SK-N-SH treated with all-trans-retinoic acid at 6 μM for 48 hours (cell line): ENCODE measurements at regions not wholly inside any gene's neighbourhood (a gene's known extent, or its start where the extent isn't known, plus 50 kb on each side); places are given as distances from the start of the nearest gene placed in this dataset.

Experiments
- ATAC-seq: fragments of 200-7000 bp; cut with Tn5 transposase; 3 replicates; pipeline ENCODE4 v1.9.1; 2020; ENCODE audit warnings: mild to moderate bottlenecking, moderate library complexity
- ARNTL ChIP-seq: fragments of 450-650 bp; formaldehyde crosslinking; IDR thresholded peaks from 2 replicates; pipeline ENCODE4 v1.5.0; 2020; ENCODE audit warnings: low read depth, mild to moderate bottlenecking, moderate library complexity, borderline replicate concordance
- BACH2 ChIP-seq: fragments of 250-450 bp; sonication (Bioruptor Pico); IDR thresholded peaks from 2 replicates; pipeline ENCODE4 v1.9.0; 2021; ENCODE audit warnings: mild to moderate bottlenecking, borderline replicate concordance
- CSDC2 ChIP-seq: fragments of 250-450 bp; sonication (Bioruptor Pico); IDR thresholded peaks from 2 replicates; pipeline ENCODE4 v1.5.0; 2020; ENCODE audit warnings: mild to moderate bottlenecking, moderate library complexity
- ESRRG ChIP-seq: fragments of 250-450 bp; sonication (Bioruptor Pico); IDR thresholded peaks from 2 replicates; pipeline ENCODE4 v1.6.1; 2021; ENCODE audit warnings: mild to moderate bottlenecking
- GLIS3 ChIP-seq: fragments of 250-450 bp; sonication (Bioruptor Pico); IDR thresholded peaks from 2 replicates; pipeline ENCODE4 v1.5.0; 2020; ENCODE audit warnings: mild to moderate bottlenecking, moderate library complexity
- OSR1 ChIP-seq: fragments of 250-450 bp; sonication (Bioruptor Pico); IDR thresholded peaks from 2 replicates; pipeline ENCODE4 v1.8.0; 2022; ENCODE audit warnings: moderate library complexity, mild to moderate bottlenecking, inconsistent platforms
- PPARA ChIP-seq: fragments of 250-450 bp; sonication (Bioruptor Pico); IDR thresholded peaks from 2 replicates; pipeline ENCODE4 v1.5.0; 2020; ENCODE audit warnings: mild to moderate bottlenecking, borderline replicate concordance
- RARB ChIP-seq: fragments of 250-450 bp; sonication (Bioruptor Pico); IDR thresholded peaks from 2 replicates; pipeline ENCODE4 v1.8.0; 2021; ENCODE audit warnings: mild to moderate bottlenecking, moderate library complexity
- SNAI2 ChIP-seq: fragments of 250-450 bp; sonication (Bioruptor Pico); IDR thresholded peaks from 2 replicates; pipeline ENCODE4 v1.5.0; 2020; ENCODE audit warnings: mild to moderate bottlenecking, moderate library complexity
- TCF4 ChIP-seq: fragments of 250-450 bp; sonication (Bioruptor Pico); IDR thresholded peaks from 2 replicates; pipeline ENCODE4 v1.8.0; 2021; ENCODE audit warnings: mild to moderate bottlenecking, moderate library complexity, borderline replicate concordance
- TOX ChIP-seq: fragments of 250-450 bp; sonication (Bioruptor Pico); IDR thresholded peaks from 2 replicates; pipeline ENCODE4 v1.8.0; 2021; ENCODE audit warnings: mild to moderate bottlenecking, moderate library complexity, borderline replicate concordance
- ZC3H10 ChIP-seq: fragments of 250-450 bp; sonication (Bioruptor Pico); IDR thresholded peaks from 2 replicates; pipeline ENCODE4 v1.5.1; 2021; ENCODE audit warnings: mild to moderate bottlenecking, moderate library complexity
- ZFP30 ChIP-seq: fragments of 450-650 bp; formaldehyde crosslinking; IDR thresholded peaks from 2 replicates; pipeline ENCODE4 v1.5.0; 2022; ENCODE audit warnings: mild to moderate bottlenecking, moderate library complexity
- ZNF565 ChIP-seq: fragments of 450-650 bp; formaldehyde crosslinking; conservative IDR thresholded peaks from 2 replicates; pipeline ENCODE4 v1.5.0; 2020; ENCODE audit warnings: low read depth, mild to moderate bottlenecking, moderate library complexity
- ZNF70 ChIP-seq: fragments of 450-650 bp; formaldehyde crosslinking; IDR thresholded peaks from 2 replicates; pipeline ENCODE4 v1.5.0; 2020; ENCODE audit warnings: mild to moderate bottlenecking, moderate library complexity
- ZNF8 ChIP-seq: fragments of 450-650 bp; formaldehyde crosslinking; IDR thresholded peaks from 2 replicates; pipeline ENCODE4 v1.5.0; 2020; ENCODE audit warnings: mild to moderate bottlenecking, moderate library complexity
- TF ChIP-seq, protein P1 (sequence below): fragments of 250-450 bp; sonication (Bioruptor Pico); IDR thresholded peaks from 2 replicates; pipeline ENCODE4 v1.8.0; 2021; ENCODE audit warnings: low read depth, mild to moderate bottlenecking, moderate library complexity, borderline replicate concordance
- TF ChIP-seq, protein P2 (sequence below): fragments of 250-450 bp; sonication (Bioruptor Pico); IDR thresholded peaks from 2 replicates; pipeline ENCODE4 v1.8.0; 2020; ENCODE audit warnings: mild to moderate bottlenecking, moderate library complexity, borderline replicate concordance
- TF ChIP-seq, protein P3 (sequence below): fragments of 250-450 bp; sonication (Bioruptor Pico); IDR thresholded peaks from 2 replicates; pipeline ENCODE4 v1.5.0; 2020; ENCODE audit warnings: mild to moderate bottlenecking, moderate library complexity
- TF ChIP-seq, protein P4 (sequence below): fragments of 250-450 bp; sonication (Bioruptor Pico); IDR thresholded peaks from 2 replicates; pipeline ENCODE4 v1.5.1; 2020; ENCODE audit warnings: low read depth, mild to moderate bottlenecking, moderate library complexity
- TF ChIP-seq, protein P5 (sequence below): fragments of 250-450 bp; sonication (Bioruptor Pico); IDR thresholded peaks from 2 replicates; pipeline ENCODE4 v1.5.1; 2021; ENCODE audit warnings: mild to moderate bottlenecking, moderate library complexity

DNA sequence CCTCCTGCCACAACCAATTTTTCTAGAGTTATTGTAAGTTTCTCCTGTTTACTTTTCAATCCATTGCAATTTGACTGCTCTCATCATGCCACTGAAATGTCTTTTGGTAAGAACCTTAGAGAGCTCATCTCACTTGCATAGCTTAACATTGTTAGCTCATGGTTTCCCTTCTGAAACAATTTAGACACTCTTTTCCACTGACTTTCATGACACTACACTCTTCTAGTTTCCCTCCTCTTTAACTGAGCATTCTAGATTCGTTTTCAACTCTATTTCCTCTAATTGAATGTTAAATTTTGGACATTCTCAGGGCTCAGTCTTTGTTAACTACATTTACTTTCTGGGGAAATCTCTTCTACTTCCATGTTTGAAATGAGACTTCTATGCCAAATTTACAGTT is 369.1 kb downstream of the JRKL start (continued):
- TF ChIP-seq, protein P1, sequence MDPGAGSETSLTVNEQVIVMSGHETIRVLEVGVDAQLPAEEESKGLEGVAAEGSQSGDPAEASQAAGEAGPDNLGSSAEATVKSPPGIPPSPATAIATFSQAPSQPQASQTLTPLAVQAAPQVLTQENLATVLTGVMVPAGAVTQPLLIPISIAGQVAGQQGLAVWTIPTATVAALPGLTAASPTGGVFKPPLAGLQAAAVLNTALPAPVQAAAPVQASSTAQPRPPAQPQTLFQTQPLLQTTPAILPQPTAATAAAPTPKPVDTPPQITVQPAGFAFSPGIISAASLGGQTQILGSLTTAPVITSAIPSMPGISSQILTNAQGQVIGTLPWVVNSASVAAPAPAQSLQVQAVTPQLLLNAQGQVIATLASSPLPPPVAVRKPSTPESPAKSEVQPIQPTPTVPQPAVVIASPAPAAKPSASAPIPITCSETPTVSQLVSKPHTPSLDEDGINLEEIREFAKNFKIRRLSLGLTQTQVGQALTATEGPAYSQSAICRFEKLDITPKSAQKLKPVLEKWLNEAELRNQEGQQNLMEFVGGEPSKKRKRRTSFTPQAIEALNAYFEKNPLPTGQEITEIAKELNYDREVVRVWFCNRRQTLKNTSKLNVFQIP, result no peak
- TF ChIP-seq, protein P2, sequence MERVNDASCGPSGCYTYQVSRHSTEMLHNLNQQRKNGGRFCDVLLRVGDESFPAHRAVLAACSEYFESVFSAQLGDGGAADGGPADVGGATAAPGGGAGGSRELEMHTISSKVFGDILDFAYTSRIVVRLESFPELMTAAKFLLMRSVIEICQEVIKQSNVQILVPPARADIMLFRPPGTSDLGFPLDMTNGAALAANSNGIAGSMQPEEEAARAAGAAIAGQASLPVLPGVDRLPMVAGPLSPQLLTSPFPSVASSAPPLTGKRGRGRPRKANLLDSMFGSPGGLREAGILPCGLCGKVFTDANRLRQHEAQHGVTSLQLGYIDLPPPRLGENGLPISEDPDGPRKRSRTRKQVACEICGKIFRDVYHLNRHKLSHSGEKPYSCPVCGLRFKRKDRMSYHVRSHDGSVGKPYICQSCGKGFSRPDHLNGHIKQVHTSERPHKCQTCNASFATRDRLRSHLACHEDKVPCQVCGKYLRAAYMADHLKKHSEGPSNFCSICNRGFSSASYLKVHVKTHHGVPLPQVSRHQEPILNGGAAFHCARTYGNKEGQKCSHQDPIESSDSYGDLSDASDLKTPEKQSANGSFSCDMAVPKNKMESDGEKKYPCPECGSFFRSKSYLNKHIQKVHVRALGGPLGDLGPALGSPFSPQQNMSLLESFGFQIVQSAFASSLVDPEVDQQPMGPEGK (CRISPR knock-in tag), result no peak
- TF ChIP-seq ARNTL (CRISPR knock-in tag), result no peak
- no peak for TF ChIP-seq PPARA (CRISPR knock-in tag)
- no peak for TF ChIP-seq TCF4
- TF ChIP-seq RARB (CRISPR knock-in tag), result no peak
- no peak for TF ChIP-seq ZNF8 (CRISPR knock-in tag)
- TF ChIP-seq BACH2, result no peak
- TF ChIP-seq OSR1 (CRISPR knock-in tag), result no peak
- TF ChIP-seq ZNF565 (CRISPR knock-in tag), result no peak
- no peak for TF ChIP-seq ZNF70 (CRISPR knock-in tag)
- no peak for TF ChIP-seq ZFP30 (CRISPR knock-in tag)

DNA sequence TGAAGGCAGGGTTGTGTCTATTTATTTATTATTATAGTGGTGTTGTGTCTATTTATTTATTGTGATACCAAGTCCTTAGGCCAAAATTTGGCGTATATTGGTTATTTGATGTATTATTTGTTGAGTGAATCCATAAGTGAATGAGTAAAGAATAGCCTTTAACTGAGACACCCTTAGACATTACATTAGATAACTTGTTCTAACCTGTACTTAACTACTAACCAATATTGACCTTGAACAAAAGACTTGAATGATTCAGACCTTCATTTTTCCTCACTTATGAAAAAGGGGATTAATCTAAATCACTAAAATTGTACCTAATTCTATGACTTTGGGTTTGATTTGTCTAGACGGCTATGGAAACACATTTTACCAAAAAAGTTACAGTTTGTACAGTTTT is 370.5 kb downstream of the JRKL start:
- TF ChIP-seq BACH2 (no peak), OSR1 (CRISPR knock-in tag) (no peak), RARB (CRISPR knock-in tag) (no peak), GLIS3 (CRISPR knock-in tag) (no peak), ESRRG (CRISPR knock-in tag) (no peak), ZNF70 (CRISPR knock-in tag) (no peak), ARNTL (CRISPR knock-in tag) (no peak), ZC3H10 (CRISPR knock-in tag) (no peak), SNAI2 (CRISPR knock-in tag) (no peak), CSDC2 (CRISPR knock-in tag) (no peak), TOX (CRISPR knock-in tag) (no peak), ZNF565 (CRISPR knock-in tag) (no peak), TCF4 (no peak)
- TF ChIP-seq, protein P1, result no peak
- TF ChIP-seq, protein P3, sequence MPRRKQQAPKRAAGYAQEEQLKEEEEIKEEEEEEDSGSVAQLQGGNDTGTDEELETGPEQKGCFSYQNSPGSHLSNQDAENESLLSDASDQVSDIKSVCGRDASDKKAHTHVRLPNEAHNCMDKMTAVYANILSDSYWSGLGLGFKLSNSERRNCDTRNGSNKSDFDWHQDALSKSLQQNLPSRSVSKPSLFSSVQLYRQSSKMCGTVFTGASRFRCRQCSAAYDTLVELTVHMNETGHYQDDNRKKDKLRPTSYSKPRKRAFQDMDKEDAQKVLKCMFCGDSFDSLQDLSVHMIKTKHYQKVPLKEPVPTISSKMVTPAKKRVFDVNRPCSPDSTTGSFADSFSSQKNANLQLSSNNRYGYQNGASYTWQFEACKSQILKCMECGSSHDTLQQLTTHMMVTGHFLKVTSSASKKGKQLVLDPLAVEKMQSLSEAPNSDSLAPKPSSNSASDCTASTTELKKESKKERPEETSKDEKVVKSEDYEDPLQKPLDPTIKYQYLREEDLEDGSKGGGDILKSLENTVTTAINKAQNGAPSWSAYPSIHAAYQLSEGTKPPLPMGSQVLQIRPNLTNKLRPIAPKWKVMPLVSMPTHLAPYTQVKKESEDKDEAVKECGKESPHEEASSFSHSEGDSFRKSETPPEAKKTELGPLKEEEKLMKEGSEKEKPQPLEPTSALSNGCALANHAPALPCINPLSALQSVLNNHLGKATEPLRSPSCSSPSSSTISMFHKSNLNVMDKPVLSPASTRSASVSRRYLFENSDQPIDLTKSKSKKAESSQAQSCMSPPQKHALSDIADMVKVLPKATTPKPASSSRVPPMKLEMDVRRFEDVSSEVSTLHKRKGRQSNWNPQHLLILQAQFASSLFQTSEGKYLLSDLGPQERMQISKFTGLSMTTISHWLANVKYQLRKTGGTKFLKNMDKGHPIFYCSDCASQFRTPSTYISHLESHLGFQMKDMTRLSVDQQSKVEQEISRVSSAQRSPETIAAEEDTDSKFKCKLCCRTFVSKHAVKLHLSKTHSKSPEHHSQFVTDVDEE (CRISPR knock-in tag), result no peak
- TF ChIP-seq, protein P4, sequence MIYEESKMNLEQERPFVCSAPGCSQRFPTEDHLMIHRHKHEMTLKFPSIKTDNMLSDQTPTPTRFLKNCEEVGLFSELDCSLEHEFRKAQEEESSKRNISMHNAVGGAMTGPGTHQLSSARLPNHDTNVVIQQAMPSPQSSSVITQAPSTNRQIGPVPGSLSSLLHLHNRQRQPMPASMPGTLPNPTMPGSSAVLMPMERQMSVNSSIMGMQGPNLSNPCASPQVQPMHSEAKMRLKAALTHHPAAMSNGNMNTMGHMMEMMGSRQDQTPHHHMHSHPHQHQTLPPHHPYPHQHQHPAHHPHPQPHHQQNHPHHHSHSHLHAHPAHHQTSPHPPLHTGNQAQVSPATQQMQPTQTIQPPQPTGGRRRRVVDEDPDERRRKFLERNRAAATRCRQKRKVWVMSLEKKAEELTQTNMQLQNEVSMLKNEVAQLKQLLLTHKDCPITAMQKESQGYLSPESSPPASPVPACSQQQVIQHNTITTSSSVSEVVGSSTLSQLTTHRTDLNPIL (CRISPR knock-in tag), result no peak
- TF ChIP-seq, protein P5, sequence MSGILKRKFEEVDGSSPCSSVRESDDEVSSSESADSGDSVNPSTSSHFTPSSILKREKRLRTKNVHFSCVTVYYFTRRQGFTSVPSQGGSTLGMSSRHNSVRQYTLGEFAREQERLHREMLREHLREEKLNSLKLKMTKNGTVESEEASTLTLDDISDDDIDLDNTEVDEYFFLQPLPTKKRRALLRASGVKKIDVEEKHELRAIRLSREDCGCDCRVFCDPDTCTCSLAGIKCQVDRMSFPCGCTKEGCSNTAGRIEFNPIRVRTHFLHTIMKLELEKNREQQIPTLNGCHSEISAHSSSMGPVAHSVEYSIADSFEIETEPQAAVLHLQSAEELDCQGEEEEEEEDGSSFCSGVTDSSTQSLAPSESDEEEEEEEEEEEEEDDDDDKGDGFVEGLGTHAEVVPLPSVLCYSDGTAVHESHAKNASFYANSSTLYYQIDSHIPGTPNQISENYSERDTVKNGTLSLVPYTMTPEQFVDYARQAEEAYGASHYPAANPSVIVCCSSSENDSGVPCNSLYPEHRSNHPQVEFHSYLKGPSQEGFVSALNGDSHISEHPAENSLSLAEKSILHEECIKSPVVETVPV, result no peak

More for the DNA sequence above, 370.5 kb downstream of the JRKL start:
- ATAC-seq, result no peak
